Skeletal muscle tissue (tissue), 3 donors: ENCODE measurements at regions not wholly inside any gene's neighbourhood (a gene's known extent, or its start where the extent isn't known, plus 50 kb on each side); places are given as distances from the start of the nearest gene placed in this dataset.

Experiments used
- H3K27ac ChIP-seq: one replicate; pipeline ENCODE4 v1.7.0; 2013; ENCODE audit warnings: mild to moderate bottlenecking, low read depth, low read length, inconsistent platforms
- H3K27me3 ChIP-seq, 3 donors: one replicate each; pipeline ENCODE4 v1.7.0; 2013; ENCODE audit warnings: low read length in 3 of 3; ENCODE audit not compliant: control insufficient read depth in 3 of 3, insufficient read depth in 3 of 3
- H3K36me3 ChIP-seq, 3 donors: one replicate each; pipeline ENCODE4 v1.7.0; 2013; ENCODE audit warnings: low read length in 3 of 3; ENCODE audit not compliant: control insufficient read depth in 3 of 3, insufficient read depth in 3 of 3
- H3K4me1 ChIP-seq, 3 donors: one replicate each; pipeline ENCODE4 v1.7.0; 2013; ENCODE audit warnings: low read length in 3 of 3, mild to moderate bottlenecking in 3 of 3; ENCODE audit not compliant: control insufficient read depth in 3 of 3, insufficient read depth in 3 of 3
- H3K4me3 ChIP-seq, 3 donors: one replicate each; pipeline ENCODE4 v1.7.0; 2013; ENCODE audit warnings: low read length in 3 of 3
- H3K9ac ChIP-seq, 3 donors: one replicate each; pipeline ENCODE4 v1.7.0; 2013; ENCODE audit warnings: low read length in 3 of 3, mild to moderate bottlenecking in 3 of 3, moderate library complexity in 2 of 3, low read depth in 1 of 3
- H3K9me3 ChIP-seq, 3 donors: one replicate each; pipeline ENCODE4 v1.7.0; 2013; ENCODE audit warnings: low read length in 3 of 3; ENCODE audit not compliant: control insufficient read depth in 3 of 3
- donor health status: Osteomylitis.

- Histone ChIP-seq H3K27me3 (no peaks in the 10 kb centered on the region), H3K9me3 (peaks cover 0 to 6% (median 2%) of the 10 kb centered on the region in 3 donors), H3K36me3 (no peaks in the 10 kb centered on the region)
Measured at GRCh38 chr1:221948459-221948858, 206.6 kb upstream of the DUSP10 start.

GRCh38 chr1:221947731-221948130 is 205.8 kb upstream of the DUSP10 start:
- Histone ChIP-seq H3K27me3 (no peaks in the 10 kb centered on the region), H3K9ac (no peak overlapping the region), H3K4me1 (no peaks in the 10 kb centered on the region), H3K36me3 (no peaks in the 10 kb centered on the region), H3K9me3 (peaks cover 0 to 6% (median 2%) of the 10 kb centered on the region in 3 donors), H3K4me3 (no peak overlapping the region), H3K27ac (no peak overlapping the region)

More at GRCh38 chr1:221948459-221948858, 206.6 kb upstream of the DUSP10 start:
- Histone ChIP-seq H3K4me1 (no peaks in the 10 kb centered on the region), H3K4me3 (no peak overlapping the region), H3K9ac (no peak overlapping the region), H3K27ac (no peak overlapping the region)

DNA sequence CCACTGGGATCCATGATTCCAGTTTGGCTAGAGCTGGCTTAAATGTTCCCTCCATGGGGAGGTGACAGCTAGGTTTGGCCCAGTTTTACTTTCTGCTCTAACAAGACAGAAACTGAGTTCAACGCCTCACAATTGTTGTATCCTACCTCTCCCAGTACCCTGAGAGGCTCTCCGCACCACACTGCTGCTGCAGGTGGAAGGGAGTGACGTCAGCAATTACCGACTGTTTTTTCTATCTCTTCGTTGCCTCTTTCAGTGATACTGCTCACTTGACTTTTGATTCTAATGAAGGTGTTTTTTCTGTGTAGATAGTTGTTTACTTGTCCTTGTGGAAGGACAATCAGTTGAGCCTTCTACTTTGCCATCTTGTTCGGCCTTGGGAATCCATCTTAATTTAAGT is 204.9 kb upstream of the DUSP10 start:
- no peaks in the 10 kb centered on the region for H3K27me3 ChIP-seq
- H3K4me1 ChIP-seq = no peaks in the 10 kb centered on the region
- H3K36me3 ChIP-seq = no peaks in the 10 kb centered on the region
- no peak overlapping the region for H3K27ac ChIP-seq
- no peak overlapping the region for H3K9ac ChIP-seq
- H3K9me3 ChIP-seq = peaks cover 0 to 6% (median 2%) of the 10 kb centered on the region in 3 donors
- no peak overlapping the region for H3K4me3 ChIP-seq

DNA sequence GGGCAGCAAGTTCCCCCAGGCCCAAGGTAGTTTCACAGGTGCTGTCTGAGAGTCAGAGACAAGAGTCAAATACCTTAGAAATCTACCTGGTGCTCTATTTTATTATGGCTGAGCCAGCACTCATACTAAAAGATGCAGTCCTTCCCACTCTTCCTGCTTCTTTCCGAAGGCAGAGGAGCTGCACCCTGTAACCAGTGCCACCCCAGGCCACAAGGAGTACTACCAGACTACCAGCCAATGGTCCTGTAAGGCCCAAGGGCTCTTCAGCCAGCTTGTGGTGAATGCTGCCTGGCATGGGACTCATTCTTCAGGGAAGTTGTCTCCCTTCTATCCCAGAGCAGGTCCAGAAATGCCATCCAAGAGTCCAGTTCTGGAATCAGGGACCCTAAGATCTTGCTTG is 203.8 kb upstream of the DUSP10 start:
- Histone ChIP-seq H3K4me1 (no peaks in the 10 kb centered on the region), H3K27ac (no peak overlapping the region), H3K9me3 (peaks cover 0 to 6% (median 2%) of the 10 kb centered on the region in 3 donors), H3K27me3 (no peaks in the 10 kb centered on the region), H3K36me3 (no peaks in the 10 kb centered on the region), H3K4me3 (no peak overlapping the region), H3K9ac (no peak overlapping the region)

- H3K9me3 ChIP-seq = peaks cover 0 to 6% (median 2%) of the 10 kb centered on the region in 3 donors
- H3K4me3 ChIP-seq = no peak overlapping the region
- no peaks in the 10 kb centered on the region for H3K36me3 ChIP-seq
- no peak overlapping the region for H3K9ac ChIP-seq
- H3K4me1 ChIP-seq = no peaks in the 10 kb centered on the region
- H3K27ac ChIP-seq = no peak overlapping the region
- no peaks in the 10 kb centered on the region for H3K27me3 ChIP-seq
Measured at GRCh38 chr1:221944247-221944870, 202.5 kb upstream of the DUSP10 start.

DNA sequence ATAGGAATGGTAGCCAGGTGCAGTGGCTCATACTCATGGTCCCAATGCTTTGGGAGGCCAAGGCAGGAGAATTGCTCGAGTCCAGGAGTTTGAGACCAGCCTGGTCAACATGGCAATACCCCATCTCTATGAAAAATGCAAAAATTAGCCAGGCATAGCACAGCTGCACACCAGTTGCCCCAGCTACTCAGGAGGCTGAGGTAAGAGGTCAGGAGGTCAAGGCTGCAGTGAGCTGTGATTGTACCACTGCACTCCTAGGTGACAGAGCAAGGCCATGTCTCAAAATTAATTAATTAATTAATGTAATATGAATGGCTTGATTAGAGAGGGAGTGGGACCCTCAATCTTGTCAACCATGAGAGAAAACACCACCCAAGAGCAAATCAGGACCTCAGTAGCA is 198.7 kb upstream of the DUSP10 start:
- no peak overlapping the region for H3K27ac ChIP-seq
- H3K9me3 ChIP-seq = peaks cover 0 to 6% (median 2%) of the 10 kb centered on the region in 3 donors
- no peaks in the 10 kb centered on the region for H3K27me3 ChIP-seq

DNA sequence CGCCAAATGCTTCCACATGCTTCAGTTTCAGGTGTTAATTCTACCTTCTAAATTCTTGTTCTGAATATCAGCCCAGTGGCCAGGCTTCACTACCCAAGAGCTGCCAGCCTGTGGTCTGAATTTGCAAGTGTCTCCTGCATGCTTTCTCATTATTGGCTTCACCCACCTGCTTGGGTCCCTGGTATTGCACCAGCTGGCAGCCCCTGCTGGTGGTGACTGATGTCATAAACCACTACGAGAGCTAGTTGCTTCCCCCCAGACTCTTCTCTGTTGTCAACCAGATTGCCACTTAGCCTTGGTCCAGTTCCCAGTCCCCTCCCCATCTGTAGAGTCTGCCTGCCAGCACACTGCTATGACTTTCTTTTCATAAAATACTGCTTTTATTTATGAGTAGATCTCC is 197.7 kb upstream of the DUSP10 start:
- Histone ChIP-seq H3K27me3 (no peaks in the 10 kb centered on the region), H3K4me1 (no peaks in the 10 kb centered on the region), H3K27ac (no peak overlapping the region), H3K9me3 (peaks cover 0 to 3% (median 0%) of the 10 kb centered on the region in 3 donors), H3K36me3 (no peaks in the 10 kb centered on the region), H3K9ac (no peak overlapping the region), H3K4me3 (no peak overlapping the region)

More for the DNA sequence above, 198.7 kb upstream of the DUSP10 start:
- Histone ChIP-seq H3K9ac (no peak overlapping the region), H3K4me1 (no peaks in the 10 kb centered on the region), H3K36me3 (no peaks in the 10 kb centered on the region), H3K4me3 (no peak overlapping the region)

GRCh38 chr1:221937155-221937953 is 195.5 kb upstream of the DUSP10 start:
- no peaks in the 10 kb centered on the region for H3K36me3 ChIP-seq
- no peak overlapping the region for H3K4me3 ChIP-seq
- H3K27ac ChIP-seq = no peak overlapping the region
- no peaks in the 10 kb centered on the region for H3K9me3 ChIP-seq
- no peak overlapping the region for H3K9ac ChIP-seq
- no peaks in the 10 kb centered on the region for H3K27me3 ChIP-seq
- H3K4me1 ChIP-seq = no peaks in the 10 kb centered on the region

GRCh38 chr1:221933814-221934213 is 191.9 kb upstream of the DUSP10 start:
- Histone ChIP-seq H3K36me3 (no peaks in the 10 kb centered on the region), H3K9ac (no peak overlapping the region), H3K27me3 (no peaks in the 10 kb centered on the region), H3K9me3 (peaks cover 0 to 3% (median 3%) of the 10 kb centered on the region in 3 donors), H3K27ac (no peak overlapping the region), H3K4me1 (no peaks in the 10 kb centered on the region), H3K4me3 (no peak overlapping the region)

DNA sequence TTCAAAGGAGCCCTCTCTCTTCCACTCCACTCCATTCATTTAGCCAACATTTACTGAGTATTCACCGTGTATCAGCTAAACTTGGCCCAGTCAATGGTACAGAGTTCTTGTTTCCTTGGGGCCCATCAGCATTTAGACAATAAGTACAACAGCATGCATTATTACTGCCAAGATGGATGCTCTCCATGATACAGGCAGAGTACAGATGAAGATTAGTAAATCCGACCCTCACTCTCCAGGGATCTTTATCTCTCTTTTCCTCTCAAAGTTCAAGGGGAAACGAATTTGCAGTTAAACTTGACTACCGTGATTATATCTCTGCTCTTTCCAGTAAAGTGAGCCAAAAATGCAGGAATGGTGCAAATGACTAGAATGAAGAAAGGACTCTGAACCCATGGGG is 184.6 kb upstream of the DUSP10 start:
- no peaks in the 10 kb centered on the region for H3K27me3 ChIP-seq

More for the DNA sequence above, 184.6 kb upstream of the DUSP10 start:
- no peak overlapping the region for H3K9ac ChIP-seq
- H3K27ac ChIP-seq = no peak overlapping the region
- H3K9me3 ChIP-seq = peaks cover 0 to 3% (median 0%) of the 10 kb centered on the region in 3 donors
- no peaks in the 10 kb centered on the region for H3K36me3 ChIP-seq
- no peak overlapping the region for H3K4me3 ChIP-seq
- H3K4me1 ChIP-seq = peaks cover 0 to 5% (median 3%) of the 10 kb centered on the region in 3 donors
